ENCODE measurements at regions not wholly inside any gene's neighbourhood (a gene's known extent, or its start where the extent isn't known, plus 50 kb on each side); places are given as distances from the start of the nearest gene placed in this dataset.

GRCh38 chr13:111510502-111511218 lies 190.2 kb downstream of the TEX29 start:
- in situ Hi-C loops (cut with MboI; ENCODE audit: low sequenced_read_pairs, unreplicated experiment): no loop called here
- no peak for DNase-seq (ENCODE audit: low spot score)
- TF ChIP-seq CTCF (IDR thresholded peaks at IDR 0.05; ENCODE audit: borderline replicate concordance, control extremely low read depth, extremely low read depth, insufficient read depth, missing control alignments): no peak

- TF ChIP-seq CTCF (IDR thresholded peaks at IDR 0.05; ENCODE audit: borderline replicate concordance, control extremely low read depth, extremely low read depth, insufficient read depth, missing control alignments): no peak
- in situ Hi-C loops (cut with MboI; ENCODE audit: low sequenced_read_pairs, unreplicated experiment): no loop called here
- no peak for DNase-seq (ENCODE audit: low spot score)
Measured at GRCh38 chr13:111511219-111511732, 190.8 kb downstream of the TEX29 start.

- in situ Hi-C loops (cut with MboI; ENCODE audit: low sequenced_read_pairs, unreplicated experiment): no loop called here
- no peak for DNase-seq (ENCODE audit: low spot score)
- no peak for TF ChIP-seq CTCF (IDR thresholded peaks at IDR 0.05; ENCODE audit: borderline replicate concordance, control extremely low read depth, extremely low read depth, insufficient read depth, missing control alignments)
Measured at GRCh38 chr13:111511805-111512504, 191.5 kb downstream of the TEX29 start.

- in situ Hi-C loops (cut with MboI; ENCODE audit: low sequenced_read_pairs, unreplicated experiment): no loop called here
- no peak for TF ChIP-seq CTCF (IDR thresholded peaks at IDR 0.05; ENCODE audit: borderline replicate concordance, control extremely low read depth, extremely low read depth, insufficient read depth, missing control alignments)
- DNase-seq (ENCODE audit: low spot score): no peak
Measured at GRCh38 chr13:111512707-111513106, 192.3 kb downstream of the TEX29 start.

- TF ChIP-seq CTCF (IDR thresholded peaks at IDR 0.05; ENCODE audit: borderline replicate concordance, control extremely low read depth, extremely low read depth, insufficient read depth, missing control alignments): no peak
- DNase-seq (ENCODE audit: low spot score): no peak
- in situ Hi-C loops (cut with MboI; ENCODE audit: low sequenced_read_pairs, unreplicated experiment): no loop called here
Measured at GRCh38 chr13:111513766-111514609, 193.5 kb downstream of the TEX29 start.

GRCh38 chr13:111514610-111515306 lies 194.3 kb downstream of the TEX29 start:
- no peak for DNase-seq (ENCODE audit: low spot score)
- in situ Hi-C loops (cut with MboI; ENCODE audit: low sequenced_read_pairs, unreplicated experiment): no loop called here
- TF ChIP-seq CTCF (IDR thresholded peaks at IDR 0.05; ENCODE audit: borderline replicate concordance, control extremely low read depth, extremely low read depth, insufficient read depth, missing control alignments): no peak

Data from GM13976 (cell line).